HEK293 (cell line): ENCODE measurements at regions not wholly inside any gene's neighbourhood (a gene's known extent, or its start where the extent isn't known, plus 50 kb on each side); places are given as distances from the start of the nearest gene placed in this dataset.

Source experiments
- CTCF ChIA-PET: fragments of 350-600 bp; formaldehyde crosslinking; extraction: SDS; loops from one replicate; lab custom pipeline; 2021; ENCODE audit warnings: antibody characterized with exemption; lab: Yijun Ruan, JAX
- POLR2A ChIA-PET: fragments of 300-600 bp; formaldehyde crosslinking; extraction: SDS; loops from one replicate; lab custom pipeline; 2020; ENCODE audit warnings: antibody characterized with exemption, inconsistent platforms; lab: Yijun Ruan, JAX
- H3K27ac ChIP-seq: fragments of 200-500 bp; sonication (Bioruptor generic); 2 replicates; pipeline ENCODE4 v1.5.1; 2014; ENCODE audit warnings: low read depth, low read length, control low read depth, inconsistent platforms; ENCODE audit errors: extremely low read depth
- H3K36me3 ChIP-seq, 2 experiments: fragments of 200-500 bp in 1 of 2; sonication (Bioruptor generic) in 1 of 2; 1 replicate in 1 of 2; 2 replicates in 1 of 2; pipeline ENCODE4 v1.5.1; 2014 to 2017; ENCODE audit warnings: inconsistent platforms in 2 of 2, low read length in 2 of 2; ENCODE audit not compliant: control insufficient read depth in 2 of 2, insufficient read depth in 1 of 2
- H3K4me1 ChIP-seq: fragments of 200-500 bp; sonication (Bioruptor generic); 2 replicates; pipeline ENCODE4 v1.5.1; 2014; ENCODE audit warnings: mild to moderate bottlenecking, low read length, inconsistent platforms; ENCODE audit not compliant: control insufficient read depth, insufficient read depth
- H3K4me3 ChIP-seq: 2 replicates; pipeline ENCODE4 v1.5.1; 2011; ENCODE audit warnings: low read depth, mild to moderate bottlenecking, control low read depth, low read length, moderate library complexity
- H3K9me3 ChIP-seq: fragments of 200-500 bp; sonication (Bioruptor generic); 2 replicates; pipeline ENCODE4 v1.5.1; 2014; ENCODE audit warnings: low read depth, low read length, inconsistent platforms; ENCODE audit not compliant: control insufficient read depth, insufficient read depth
- ELK4 ChIP-seq: IDR thresholded peaks from 2 replicates; pipeline ENCODE4 v1.6.1; 2011; ENCODE audit warnings: mild to moderate bottlenecking, low read depth, low read length, borderline replicate concordance
- KLF9 ChIP-seq: fragments of 450-650 bp; formaldehyde crosslinking; IDR thresholded peaks from 2 replicates; pipeline ENCODE4 v1.5.1; 2016; ENCODE audit warnings: missing biosample characterization, missing genetic modification characterization, low read depth
- TRIM28 ChIP-seq: IDR thresholded peaks from 2 replicates; pipeline ENCODE4 v1.6.1; 2011; ENCODE audit warnings: low read length, control low read depth, borderline replicate concordance
- WT1 ChIP-seq: fragments of 450-650 bp; formaldehyde crosslinking; IDR thresholded peaks from 2 replicates; pipeline ENCODE4 v1.5.1; 2016; ENCODE audit warnings: missing biosample characterization, missing genetic modification characterization
- ZBTB48 ChIP-seq: fragments of 450-650 bp; formaldehyde crosslinking; IDR thresholded peaks from 2 replicates; pipeline ENCODE4 v1.5.1; 2016; ENCODE audit warnings: missing biosample characterization, missing genetic modification characterization
- ZBTB8A ChIP-seq: fragments of 450-650 bp; formaldehyde crosslinking; IDR thresholded peaks from 2 replicates; pipeline ENCODE4 v1.5.1; 2016; ENCODE audit warnings: missing biosample characterization, missing genetic modification characterization
- ZFHX2 ChIP-seq: fragments of 450-650 bp; formaldehyde crosslinking; conservative IDR thresholded peaks from 2 replicates; pipeline ENCODE4 v1.5.1; 2016; ENCODE audit warnings: missing biosample characterization, missing genetic modification characterization
- ZNF10 ChIP-seq: fragments of 450-650 bp; formaldehyde crosslinking; IDR thresholded peaks from 2 replicates; pipeline ENCODE4 v1.5.1; 2017; ENCODE audit warnings: missing biosample characterization, missing genetic modification characterization
- ZNF23 ChIP-seq: fragments of 450-650 bp; formaldehyde crosslinking; IDR thresholded peaks from 2 replicates; pipeline ENCODE4 v1.5.1; 2016; ENCODE audit warnings: missing biosample characterization, missing genetic modification characterization, borderline replicate concordance
- ZNF558 ChIP-seq: fragments of 450-650 bp; formaldehyde crosslinking; IDR thresholded peaks from 2 replicates; pipeline ENCODE4 v1.5.1; 2016; ENCODE audit warnings: missing biosample characterization, missing genetic modification characterization
- ZNF580 ChIP-seq: fragments of 450-650 bp; formaldehyde crosslinking; IDR thresholded peaks from 2 replicates; pipeline ENCODE4 v1.5.1; 2016; ENCODE audit warnings: missing biosample characterization, missing genetic modification characterization
- ZNF660 ChIP-seq: fragments of 450-650 bp; IDR thresholded peaks from 2 replicates; pipeline ENCODE4 v1.5.1; 2018; ENCODE audit warnings: missing biosample characterization, mild to moderate bottlenecking, missing genetic modification characterization
- ZNF785 ChIP-seq: fragments of 450-650 bp; formaldehyde crosslinking; IDR thresholded peaks from 2 replicates; pipeline ENCODE4 v1.5.1; 2016; ENCODE audit warnings: missing biosample characterization, missing genetic modification characterization
- TF ChIP-seq, protein P1 (sequence below): fragments of 450-650 bp; formaldehyde crosslinking; conservative IDR thresholded peaks from 2 replicates; pipeline ENCODE4 v1.5.1; 2016; ENCODE audit warnings: low read depth, missing biosample characterization, missing genetic modification characterization
- TF ChIP-seq, protein P2 (sequence below): fragments of 450-650 bp; formaldehyde crosslinking; IDR thresholded peaks from 2 replicates; pipeline ENCODE4 v1.5.1; 2017; ENCODE audit warnings: missing biosample characterization, missing genetic modification characterization

- TF ChIP-seq ZNF23 (tag by site-specific recombination) (no peak), ZBTB8A (tag by site-specific recombination) (peak; percentile 72)
- TF ChIP-seq, all 188 proteins: peak for 10
Observed at GRCh38 chr5:116733991-116734975, 159.7 kb upstream of the SEMA6A start (continued).

DNA sequence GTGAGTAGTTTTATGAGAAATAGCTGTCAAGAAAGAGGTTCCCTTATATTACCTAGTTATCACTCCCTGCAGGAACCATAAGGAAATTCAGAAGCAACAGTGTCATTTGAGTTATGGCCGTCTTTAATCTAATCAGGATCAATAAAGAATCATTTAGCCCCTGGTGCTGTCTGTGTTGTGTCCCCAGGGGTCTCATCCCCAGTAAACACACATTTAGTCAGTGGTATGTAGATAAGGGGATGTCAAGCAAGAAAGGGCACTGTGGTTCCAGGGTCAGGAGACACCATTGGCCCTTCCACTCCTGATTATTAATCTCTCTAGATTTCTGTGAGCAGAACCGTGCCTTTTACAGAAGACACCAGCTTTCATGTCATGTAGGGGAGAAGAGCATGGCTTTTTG lies 158.0 kb upstream of the SEMA6A start:
- no peak for TF ChIP-seq ZNF580 (tag by site-specific recombination)
- no peak overlapping the region for H3K27ac ChIP-seq
- H3K4me3 ChIP-seq: no peak overlapping the region
- no peaks in the 10 kb centered on the region for H3K9me3 ChIP-seq
- no peaks in the 10 kb centered on the region for H3K4me1 ChIP-seq
- ChIA-PET POLR2A (no interaction called here), CTCF (interaction anchor here (0.7 kb wide), 1 partner anchor 14 kb away, joined by 3 read pairs; no protein-coding TSS in a partner anchor)
- no peaks in the 10 kb centered on the region for H3K36me3 ChIP-seq

DNA sequence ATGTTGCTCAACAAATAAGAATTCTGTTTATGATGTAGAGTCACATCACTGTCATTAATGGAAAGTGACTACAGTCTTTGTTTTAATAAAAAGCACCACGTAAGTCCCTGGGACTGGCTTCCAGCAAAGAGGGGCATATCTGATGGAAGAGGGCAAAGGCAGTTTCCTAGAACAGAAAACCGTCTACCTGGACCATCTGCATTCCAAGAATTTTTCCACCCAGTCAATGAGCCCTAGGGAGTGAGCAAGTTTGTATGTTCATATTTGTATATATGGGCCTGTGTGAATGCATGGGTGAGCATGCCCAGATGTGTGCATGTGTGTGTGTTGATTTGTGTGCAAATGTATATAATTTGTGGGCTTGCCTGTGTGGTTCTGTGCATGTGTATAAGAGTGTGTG lies 156.8 kb upstream of the SEMA6A start:
- Histone ChIP-seq H3K27ac (no peak overlapping the region), H3K4me3 (no peak overlapping the region), H3K9me3 (no peaks in the 10 kb centered on the region), H3K36me3 (no peaks in the 10 kb centered on the region), H3K4me1 (no peaks in the 10 kb centered on the region)
- POLR2A ChIA-PET: no interaction called here
- CTCF ChIA-PET: no interaction called here
- no peak for TF ChIP-seq ZNF558
- TF ChIP-seq, protein P1, sequence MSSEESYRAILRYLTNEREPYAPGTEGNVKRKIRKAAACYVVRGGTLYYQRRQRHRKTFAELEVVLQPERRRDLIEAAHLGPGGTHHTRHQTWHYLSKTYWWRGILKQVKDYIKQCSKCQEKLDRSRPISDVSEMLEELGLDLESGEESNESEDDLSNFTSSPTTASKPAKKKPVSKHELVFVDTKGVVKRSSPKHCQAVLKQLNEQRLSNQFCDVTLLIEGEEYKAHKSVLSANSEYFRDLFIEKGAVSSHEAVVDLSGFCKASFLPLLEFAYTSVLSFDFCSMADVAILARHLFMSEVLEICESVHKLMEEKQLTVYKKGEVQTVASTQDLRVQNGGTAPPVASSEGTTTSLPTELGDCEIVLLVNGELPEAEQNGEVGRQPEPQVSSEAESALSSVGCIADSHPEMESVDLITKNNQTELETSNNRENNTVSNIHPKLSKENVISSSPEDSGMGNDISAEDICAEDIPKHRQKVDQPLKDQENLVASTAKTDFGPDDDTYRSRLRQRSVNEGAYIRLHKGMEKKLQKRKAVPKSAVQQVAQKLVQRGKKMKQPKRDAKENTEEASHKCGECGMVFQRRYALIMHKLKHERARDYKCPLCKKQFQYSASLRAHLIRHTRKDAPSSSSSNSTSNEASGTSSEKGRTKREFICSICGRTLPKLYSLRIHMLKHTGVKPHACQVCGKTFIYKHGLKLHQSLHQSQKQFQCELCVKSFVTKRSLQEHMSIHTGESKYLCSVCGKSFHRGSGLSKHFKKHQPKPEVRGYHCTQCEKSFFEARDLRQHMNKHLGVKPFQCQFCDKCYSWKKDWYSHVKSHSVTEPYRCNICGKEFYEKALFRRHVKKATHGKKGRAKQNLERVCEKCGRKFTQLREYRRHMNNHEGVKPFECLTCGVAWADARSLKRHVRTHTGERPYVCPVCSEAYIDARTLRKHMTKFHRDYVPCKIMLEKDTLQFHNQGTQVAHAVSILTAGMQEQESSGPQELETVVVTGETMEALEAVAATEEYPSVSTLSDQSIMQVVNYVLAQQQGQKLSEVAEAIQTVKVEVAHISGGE (tag by site-specific recombination): no peak
- TF ChIP-seq, protein P2, sequence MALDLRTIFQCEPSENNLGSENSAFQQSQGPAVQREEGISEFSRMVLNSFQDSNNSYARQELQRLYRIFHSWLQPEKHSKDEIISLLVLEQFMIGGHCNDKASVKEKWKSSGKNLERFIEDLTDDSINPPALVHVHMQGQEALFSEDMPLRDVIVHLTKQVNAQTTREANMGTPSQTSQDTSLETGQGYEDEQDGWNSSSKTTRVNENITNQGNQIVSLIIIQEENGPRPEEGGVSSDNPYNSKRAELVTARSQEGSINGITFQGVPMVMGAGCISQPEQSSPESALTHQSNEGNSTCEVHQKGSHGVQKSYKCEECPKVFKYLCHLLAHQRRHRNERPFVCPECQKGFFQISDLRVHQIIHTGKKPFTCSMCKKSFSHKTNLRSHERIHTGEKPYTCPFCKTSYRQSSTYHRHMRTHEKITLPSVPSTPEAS (tag by site-specific recombination): no peak
- TF ChIP-seq ZFHX2 (tag by site-specific recombination): no peak

GRCh38 chr5:116730706-116731105 lies 156.1 kb upstream of the SEMA6A start:
- H3K9me3 ChIP-seq: no peaks in the 10 kb centered on the region
- CTCF ChIA-PET: no interaction called here
- H3K27ac ChIP-seq: no peak overlapping the region
- TF ChIP-seq ZNF660 (tag by site-specific recombination): no peak
- TF ChIP-seq KLF9 (tag by site-specific recombination): no peak
- no peak for TF ChIP-seq ZNF10 (tag by site-specific recombination)
- TF ChIP-seq WT1: no peak
- no peak for TF ChIP-seq ZBTB48 (tag by site-specific recombination)
- no peak for TF ChIP-seq ZNF23 (tag by site-specific recombination)
- TF ChIP-seq TRIM28: no peak
- TF ChIP-seq ZNF785 (tag by site-specific recombination): no peak
- no peak for TF ChIP-seq ELK4
- POLR2A ChIA-PET: no interaction called here
- H3K4me3 ChIP-seq: no peak overlapping the region
- no peaks in the 10 kb centered on the region for H3K4me1 ChIP-seq
- H3K36me3 ChIP-seq: no peaks in the 10 kb centered on the region
